NCI-H524 (cell line): ENCODE measurements at regions not wholly inside any gene's neighbourhood (a gene's known extent, or its start where the extent isn't known, plus 50 kb on each side); places are given as distances from the start of the nearest gene placed in this dataset.
"Not testable (repeated sequence)": the region's sequence is repeated elsewhere in the genome, so short reads cannot be mapped to it uniquely, and the experiment has no call there.

ENCODE experiments used
- DNase-seq, 2 experiments: peaks; one replicate each; lab custom pipeline; 2025; lab: John Stamatoyannopoulos, UW

DNA sequence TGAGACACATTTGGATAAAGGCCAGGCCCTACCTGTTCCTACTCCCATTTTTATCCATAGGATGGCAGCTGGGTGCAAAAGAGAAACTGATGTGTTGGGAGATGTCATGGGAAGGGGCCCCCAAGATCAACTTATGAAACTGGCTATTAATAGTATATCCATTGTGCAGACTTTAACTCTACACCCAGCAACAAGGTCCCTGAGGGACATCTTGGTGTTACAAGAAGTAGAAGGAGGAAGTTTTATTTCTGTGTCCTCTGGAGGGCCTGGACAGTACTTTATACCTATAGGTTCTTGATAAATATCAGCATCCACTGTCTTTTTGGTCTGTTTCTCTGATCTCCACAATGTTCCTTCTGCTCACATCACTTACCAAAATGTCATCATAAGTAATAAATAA is 84.6 kb downstream of the BTG1 start:
- no peak for DNase-seq

GRCh38 chr12:92059960-92060359 is 85.7 kb downstream of the BTG1 start:
- DNase-seq: no peak

DNA sequence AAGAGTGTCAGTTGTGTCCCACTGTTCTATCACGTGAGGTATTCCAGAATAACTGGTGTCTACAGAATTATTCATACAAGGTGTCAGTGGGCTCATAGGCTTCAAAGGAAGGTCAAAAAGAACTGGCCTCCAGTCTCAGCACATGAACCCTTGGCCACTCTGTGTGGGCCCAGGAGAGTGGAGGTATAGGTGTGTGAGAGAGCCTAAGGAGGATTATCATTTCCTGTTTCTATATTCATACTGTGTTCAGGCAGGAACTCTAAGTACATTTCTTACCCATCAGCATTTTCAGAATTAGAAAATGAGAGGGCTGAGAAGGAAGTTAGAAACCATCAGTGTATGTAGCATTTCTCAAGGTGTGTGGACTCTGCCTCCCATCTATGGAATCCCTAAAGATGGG is 87.0 kb downstream of the BTG1 start:
- no peak for DNase-seq

DNA sequence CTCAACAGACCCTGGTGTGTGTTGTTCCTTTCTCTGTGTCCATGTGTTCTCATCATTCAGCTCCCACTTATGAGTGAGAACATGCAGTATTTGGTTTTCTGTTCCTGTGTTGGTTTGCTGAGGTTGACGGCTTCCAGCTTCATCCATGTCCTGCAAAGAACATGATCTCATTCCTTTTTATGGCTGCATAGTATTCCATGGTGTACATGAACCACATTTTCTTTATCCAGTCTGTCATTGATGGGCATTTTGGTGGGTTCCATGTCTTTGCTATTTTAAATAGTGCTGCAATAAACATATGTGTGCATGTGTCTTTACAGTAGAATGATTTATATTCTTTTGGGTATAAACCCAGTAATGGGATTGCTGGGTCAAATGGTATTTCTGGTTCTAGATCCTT is 88.9 kb downstream of the BTG1 start:
- not testable (repeated sequence) for DNase-seq

DNA sequence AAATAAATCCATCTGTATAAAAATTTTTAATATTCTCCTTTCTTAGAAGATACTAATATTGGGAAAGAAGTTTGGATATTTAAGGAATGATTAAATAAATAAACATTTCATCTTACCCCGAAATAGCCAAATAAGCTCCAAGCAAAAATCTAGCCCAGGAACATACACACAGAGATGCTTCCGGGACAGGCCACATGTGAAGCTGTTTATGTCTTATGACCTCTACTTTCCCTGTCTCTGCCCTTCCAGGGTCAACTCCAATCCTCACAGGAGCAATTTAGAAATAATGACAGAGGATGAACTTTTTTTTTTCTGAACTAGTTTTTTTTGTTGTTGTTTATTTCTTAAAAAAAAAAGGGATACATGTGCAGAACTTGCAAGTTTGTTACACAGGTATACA is 89.4 kb downstream of the BTG1 start:
- no peak for DNase-seq

DNA sequence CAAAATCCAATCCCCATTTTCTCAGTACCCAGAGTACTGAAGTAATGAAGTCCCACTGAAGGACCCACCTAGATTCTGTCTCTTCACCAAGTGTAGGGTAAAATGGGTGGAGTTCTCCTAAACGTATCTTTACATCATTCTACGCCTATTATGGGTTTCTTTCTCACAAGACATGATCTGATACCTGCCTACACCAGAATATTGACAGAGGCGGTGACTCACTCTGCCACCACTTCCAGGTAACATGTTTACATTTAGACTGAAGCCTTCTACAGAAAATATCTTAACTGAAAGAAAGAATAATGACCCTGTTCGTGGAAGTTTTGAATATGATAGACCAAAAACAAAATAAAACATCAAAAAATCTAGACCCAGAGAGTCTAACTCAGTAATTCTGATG is 89.8 kb downstream of the BTG1 start:
- no peak for DNase-seq

DNA sequence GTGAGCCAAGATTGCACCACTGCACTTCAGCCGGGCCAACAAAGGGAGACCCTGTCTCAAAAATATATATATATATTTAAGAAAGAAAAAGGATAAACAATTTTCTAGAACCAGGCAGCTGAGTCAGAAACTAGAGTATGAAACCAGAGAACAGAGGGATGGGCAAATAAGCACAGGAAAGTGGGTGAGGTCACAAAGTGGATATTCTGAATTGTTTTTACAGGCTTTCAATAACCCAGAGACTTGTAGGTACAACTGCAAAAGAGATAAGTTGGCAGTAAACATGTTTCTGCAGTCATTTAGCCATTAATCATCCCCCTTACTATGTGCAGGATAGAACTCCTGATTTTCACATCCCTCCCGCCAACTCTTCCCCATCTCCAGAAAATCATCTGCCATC is 94.2 kb downstream of the BTG1 start:
- DNase-seq: no peak

- no peak for DNase-seq
Measured at GRCh38 chr12:92049403-92049802, 96.2 kb downstream of the BTG1 start.

DNA sequence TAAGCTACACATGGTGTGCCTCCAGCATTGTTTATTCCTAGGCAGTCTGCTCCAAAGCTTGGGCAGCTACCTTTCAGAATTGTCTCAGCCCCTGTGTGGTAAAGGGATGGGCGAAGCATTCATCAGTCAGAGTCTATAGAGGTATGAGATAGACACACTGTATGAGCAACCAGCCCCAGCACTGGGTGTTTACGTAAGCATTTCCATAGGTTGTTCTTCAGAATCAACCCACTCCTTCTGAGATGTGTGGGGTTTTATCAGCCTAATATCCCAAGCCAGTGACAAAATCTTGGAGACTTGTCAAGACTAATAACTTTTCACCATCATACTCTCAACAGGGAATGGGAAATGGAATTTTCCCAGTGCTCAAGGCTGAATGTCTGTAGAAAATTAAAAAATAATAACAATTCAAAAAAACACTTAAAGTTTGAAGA is 98.2 kb downstream of the BTG1 start:
- no peak for DNase-seq

- DNase-seq: no peak
Measured at GRCh38 chr12:92046557-92047392, 98.9 kb downstream of the BTG1 start.

DNA sequence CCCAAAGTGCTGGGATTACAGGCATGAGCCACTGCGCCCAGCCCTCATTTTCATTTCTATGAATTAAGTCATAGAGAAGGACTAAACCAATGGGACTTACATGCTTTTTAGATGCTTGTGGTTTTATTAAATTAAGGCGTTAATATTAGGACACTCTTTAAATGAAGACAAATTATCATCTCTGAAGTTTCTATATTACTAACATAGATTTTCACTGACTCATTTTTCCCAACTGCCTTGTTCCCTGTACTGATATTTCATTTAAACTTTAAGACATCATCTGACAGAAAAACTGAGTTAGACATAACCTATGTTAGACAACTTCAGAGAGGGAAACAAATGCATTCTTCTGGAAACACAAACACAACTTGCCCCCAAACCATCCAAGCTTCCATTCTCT is 99.8 kb downstream of the BTG1 start:
- no peak for DNase-seq

DNA sequence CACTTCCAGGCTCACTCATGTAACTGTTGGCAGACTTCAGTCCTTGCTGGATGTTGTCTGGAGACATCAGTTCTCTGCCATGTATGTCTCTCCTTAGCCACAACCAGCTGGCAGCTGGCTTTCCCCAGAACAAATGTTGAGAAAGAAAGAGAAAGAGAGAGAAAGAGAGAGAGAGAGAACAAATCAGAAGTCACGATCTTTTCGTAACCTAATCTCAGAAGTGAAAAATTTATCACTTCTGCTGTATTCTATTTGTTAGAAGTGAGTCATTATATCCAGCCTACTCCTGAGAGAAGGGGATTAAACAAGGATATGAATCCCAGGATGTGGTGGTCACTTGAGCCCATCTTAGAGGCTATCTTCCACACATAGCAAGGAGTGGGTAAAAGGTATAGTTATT is 101.2 kb downstream of the BTG1 start:
- DNase-seq: no peak

- no peak for DNase-seq
Measured at GRCh38 chr12:92042791-92043531, 102.7 kb downstream of the BTG1 start.

- DNase-seq: no peak
Measured at GRCh38 chr12:92041742-92042141, 103.9 kb downstream of the BTG1 start.

DNA sequence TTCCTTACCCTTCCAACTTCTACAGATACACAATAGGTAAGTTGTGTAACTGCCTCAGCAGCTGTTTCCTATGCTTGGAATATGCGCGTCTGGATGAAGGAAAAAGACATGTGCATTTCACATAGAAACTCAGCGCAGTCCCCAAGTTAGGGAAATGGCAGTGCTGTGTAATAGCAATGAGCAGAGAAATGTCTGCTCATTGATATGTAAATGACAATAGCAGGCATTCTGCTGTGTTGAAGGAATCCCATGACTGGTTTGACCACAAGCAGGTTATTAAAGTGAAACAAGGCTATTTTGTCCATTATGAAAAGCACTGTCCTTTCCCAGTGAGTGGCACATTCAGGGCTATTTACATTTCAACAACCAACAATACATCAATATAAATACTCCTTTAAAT is 106.6 kb downstream of the BTG1 start:
- no peak for DNase-seq

GRCh38 chr12:92038476-92038875 is 107.2 kb downstream of the BTG1 start:
- no peak for DNase-seq

- DNase-seq: no peak
Measured at GRCh38 chr12:92036771-92037453, 108.7 kb downstream of the BTG1 start.

DNA sequence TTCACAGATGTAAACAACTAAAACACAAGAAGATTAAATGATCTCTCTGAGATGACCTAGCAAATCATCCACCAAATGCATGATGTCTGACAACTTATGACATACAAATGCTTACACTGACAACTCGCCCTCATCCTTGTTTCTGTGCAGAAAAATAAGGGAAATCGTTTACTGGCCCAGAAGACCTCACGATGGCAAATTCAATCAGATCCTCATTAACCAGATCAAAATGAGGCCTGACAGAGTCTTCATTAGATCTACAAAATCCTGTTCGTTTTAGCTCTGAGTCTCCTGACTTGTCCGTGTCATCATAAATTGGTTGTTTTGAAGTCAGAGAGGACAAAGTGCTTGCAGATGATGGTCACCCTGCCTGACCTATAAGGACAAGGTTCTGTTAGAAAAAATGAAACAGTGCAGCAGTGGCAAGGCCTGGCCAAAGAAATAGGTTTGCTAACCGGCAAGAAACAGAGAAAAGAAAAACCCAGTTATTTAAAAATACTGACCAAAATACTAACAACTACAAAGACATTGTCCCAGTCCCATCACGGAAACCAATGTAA is 109.5 kb downstream of the BTG1 start:
- no peak for DNase-seq

- no peak for DNase-seq
Measured at GRCh38 chr12:92035477-92035876, 110.2 kb downstream of the BTG1 start.

DNA sequence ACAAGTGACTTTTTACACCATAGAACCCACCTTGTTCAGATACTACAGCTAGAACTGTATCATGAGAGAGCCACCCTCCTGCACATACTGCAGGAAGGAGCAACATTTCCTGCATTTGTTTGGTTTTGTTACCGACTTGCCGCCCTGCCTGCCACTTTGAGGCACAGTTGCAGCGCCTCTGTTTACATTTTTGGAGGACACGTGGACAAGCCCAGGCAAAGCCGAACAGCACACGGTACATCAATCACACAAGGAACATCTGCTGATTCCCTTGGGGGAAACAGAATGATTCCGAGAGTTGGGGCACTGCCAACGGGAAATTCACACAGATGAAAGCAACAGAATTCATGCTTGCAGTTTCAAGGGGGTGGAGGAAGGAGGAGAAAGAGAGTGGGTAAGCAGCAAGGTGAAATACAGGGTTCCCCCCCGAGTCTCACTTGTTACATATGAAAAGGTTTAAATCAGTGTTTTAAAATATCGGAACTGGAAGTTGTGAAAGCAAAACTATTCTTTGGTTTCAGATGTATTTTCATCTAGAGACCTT is 110.7 kb downstream of the BTG1 start:
- DNase-seq: peak; percentile 90 to 95

GRCh38 chr12:92034083-92034482 is 111.6 kb downstream of the BTG1 start:
- DNase-seq: no peak

DNA sequence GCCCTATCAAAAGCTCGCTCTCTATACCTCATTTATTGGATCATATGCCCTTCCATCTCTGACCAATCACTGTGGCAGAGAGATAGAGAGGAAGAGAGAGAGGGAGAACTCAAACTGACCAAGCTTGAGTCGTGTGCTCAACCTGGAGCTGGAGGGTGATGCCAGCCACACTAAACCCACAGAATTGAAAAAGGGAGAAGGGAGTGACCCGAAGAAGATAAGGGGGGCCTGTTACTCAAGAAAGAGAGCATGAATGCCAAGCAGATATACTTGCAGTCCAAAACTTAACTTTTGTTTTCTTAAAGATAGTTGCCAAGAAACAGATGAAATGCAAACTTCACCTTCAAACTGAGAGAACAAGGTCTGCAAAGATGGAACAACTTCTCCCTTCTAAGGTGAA is 112.7 kb downstream of the BTG1 start:
- DNase-seq: no peak
